ENCODE measurements at regions not wholly inside any gene's neighbourhood (a gene's known extent, or its start where the extent isn't known, plus 50 kb on each side); places are given as distances from the start of the nearest gene placed in this dataset.

DNA sequence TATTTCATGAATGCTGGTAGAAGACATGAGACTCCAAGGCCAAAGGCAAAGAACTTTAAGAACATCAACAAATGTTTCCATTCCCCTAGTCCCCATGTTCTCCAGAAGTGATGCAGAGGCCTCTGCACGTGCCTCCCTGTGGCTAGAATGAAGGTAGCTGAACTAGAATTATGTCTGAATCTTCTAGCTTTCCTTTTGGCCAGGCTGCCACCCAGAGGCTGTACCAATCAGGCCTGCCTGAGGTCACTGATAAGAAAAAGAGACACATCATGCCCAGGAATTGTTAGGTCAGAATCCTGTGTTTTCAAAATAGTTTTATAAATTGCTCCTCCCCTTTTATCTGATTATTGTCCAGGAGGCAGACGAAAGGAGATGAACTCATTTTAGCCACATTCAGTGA, 188.0 kb upstream of the SLC16A7 start:
- TF ChIP-seq POLR2A (IDR thresholded peaks at IDR 0.05) (no peak), CTCF (IDR thresholded peaks at IDR 0.05) (no peak)
